GM21723 (cell line): ENCODE measurements at regions not wholly inside any gene's neighbourhood (a gene's known extent, or its start where the extent isn't known, plus 50 kb on each side); places are given as distances from the start of the nearest gene placed in this dataset.
"Not testable (repeated sequence)": the region's sequence is repeated elsewhere in the genome, so short reads cannot be mapped to it uniquely, and the experiment has no call there.

Experiments
- ATAC-seq: cut with Tn5 transposase; IDR thresholded peaks from one replicate; pipeline ENCODE4 v1.9.1; 2021; ENCODE audit warnings: mild to moderate bottlenecking, moderate library complexity; ENCODE audit not compliant: unreplicated experiment

DNA sequence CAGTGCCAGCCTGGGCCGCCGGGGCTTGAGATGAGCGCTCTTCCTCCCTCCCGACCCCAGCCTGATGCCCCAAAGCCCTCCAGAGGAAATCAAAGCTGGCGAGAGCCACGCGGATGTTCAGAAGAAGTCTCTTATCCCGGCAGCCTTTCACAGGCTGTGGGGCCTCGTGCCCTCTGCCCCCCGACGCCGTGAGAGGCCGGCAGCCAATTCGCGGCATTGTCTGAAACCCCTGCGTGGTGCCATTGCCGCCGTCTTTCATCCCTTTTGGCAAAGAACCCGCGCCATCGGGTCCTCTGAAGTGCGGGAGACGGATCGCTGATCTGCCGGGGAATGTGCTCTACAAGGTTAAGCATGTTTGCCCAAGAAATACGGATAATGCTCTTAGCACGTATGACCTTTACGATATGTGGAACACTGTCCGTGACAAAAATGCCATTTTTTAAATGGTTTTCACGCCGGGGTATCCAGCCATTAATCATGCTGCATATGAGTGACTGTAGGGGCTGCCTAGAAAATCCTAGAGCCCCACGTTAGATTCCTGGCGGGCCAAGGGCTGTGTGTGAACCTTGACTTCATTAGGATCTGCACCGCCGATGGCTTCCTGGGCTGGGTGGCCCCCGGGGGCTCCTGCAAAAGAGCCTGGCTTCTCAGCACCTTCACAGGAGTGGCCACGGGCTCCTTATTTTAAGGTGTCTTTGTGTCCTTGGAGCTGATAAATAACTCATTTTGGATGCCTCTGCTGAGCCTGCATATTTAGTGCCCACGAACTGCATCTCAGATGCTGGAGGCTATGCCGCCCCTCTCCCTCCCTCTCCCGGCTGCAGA, 165.1 kb upstream of the TNRC6C start:
- no peak for ATAC-seq

DNA sequence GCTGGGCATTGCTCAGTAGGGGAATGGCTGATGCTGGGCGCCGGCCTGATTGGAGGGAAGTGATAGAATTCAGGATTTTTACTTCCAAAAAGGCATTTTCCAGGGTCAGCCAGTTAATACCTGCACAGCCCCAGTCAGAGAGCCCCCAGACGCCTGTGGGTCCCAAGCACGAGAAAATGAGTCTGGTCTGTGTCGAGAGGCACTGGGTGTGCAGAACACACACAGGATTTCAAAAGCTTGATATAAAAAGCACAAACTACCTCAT, 164.6 kb upstream of the TNRC6C start:
- no peak for ATAC-seq

GRCh38 chr17:77794846-77795245, 163.7 kb upstream of the TNRC6C start:
- no peak for ATAC-seq

GRCh38 chr17:77795685-77796084, 162.8 kb upstream of the TNRC6C start:
- no peak for ATAC-seq

- no peak for ATAC-seq
Measured at GRCh38 chr17:77796176-77796860, 162.2 kb upstream of the TNRC6C start.

DNA sequence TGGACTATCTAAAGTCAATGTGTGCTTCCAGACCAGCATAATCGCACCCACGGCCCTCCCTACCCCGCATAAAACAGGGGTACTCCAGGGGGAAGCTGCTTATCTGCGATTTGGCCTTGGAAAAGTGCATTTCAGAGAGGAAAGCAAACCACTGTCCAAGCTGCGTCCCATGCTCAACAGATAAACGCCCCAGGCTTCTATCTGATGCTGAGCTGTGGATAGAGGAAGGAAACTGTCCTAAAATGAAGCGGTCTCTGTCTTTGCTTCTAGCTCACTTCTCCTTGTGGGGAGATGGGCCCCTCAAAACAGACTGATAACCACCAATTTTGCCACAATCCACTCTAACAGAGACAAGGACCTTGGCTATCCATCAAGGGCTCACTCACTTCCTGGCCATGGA, 160.5 kb upstream of the TNRC6C start:
- ATAC-seq, result no peak

- no peak for ATAC-seq
Measured at GRCh38 chr17:77798481-77798880, 160.0 kb upstream of the TNRC6C start.

DNA sequence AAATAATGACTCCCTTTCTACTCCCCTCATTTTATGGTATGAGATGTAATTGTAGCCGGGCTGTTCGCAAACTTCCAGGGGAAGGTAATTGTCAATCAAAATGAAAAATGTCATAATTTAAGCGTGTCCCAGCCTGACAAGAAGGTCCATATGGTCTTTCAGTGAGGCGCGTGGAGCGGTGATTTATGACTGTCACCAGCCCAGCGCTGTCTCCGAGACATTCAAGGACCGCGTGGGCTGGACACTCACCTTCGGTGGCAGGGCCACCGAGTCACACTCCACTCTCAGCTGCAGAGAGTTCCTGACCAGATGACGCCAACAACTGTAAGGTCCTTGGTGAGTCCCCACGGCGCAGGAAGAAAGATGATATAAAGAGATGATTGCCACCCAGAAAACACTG, 157.7 kb upstream of the TNRC6C start:
- ATAC-seq, result no peak

- no peak for ATAC-seq
Measured at GRCh38 chr17:77801545-77802332, 156.8 kb upstream of the TNRC6C start.

DNA sequence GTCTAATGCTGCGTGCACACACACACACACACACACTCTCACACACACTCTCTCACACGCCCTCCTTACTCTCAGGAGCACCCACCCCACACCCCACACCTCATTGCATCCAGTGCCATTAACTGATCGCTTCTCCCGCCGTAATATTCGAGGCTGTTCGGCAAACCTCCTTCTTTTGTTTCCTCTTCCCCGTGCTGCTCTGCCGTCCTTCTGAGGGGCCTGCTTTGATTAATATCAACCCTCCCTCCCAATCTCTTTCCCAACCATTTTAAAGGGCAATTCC, 156.2 kb upstream of the TNRC6C start:
- ATAC-seq, result no peak

- no peak for ATAC-seq
Measured at GRCh38 chr17:77802811-77803220, 155.7 kb upstream of the TNRC6C start.

DNA sequence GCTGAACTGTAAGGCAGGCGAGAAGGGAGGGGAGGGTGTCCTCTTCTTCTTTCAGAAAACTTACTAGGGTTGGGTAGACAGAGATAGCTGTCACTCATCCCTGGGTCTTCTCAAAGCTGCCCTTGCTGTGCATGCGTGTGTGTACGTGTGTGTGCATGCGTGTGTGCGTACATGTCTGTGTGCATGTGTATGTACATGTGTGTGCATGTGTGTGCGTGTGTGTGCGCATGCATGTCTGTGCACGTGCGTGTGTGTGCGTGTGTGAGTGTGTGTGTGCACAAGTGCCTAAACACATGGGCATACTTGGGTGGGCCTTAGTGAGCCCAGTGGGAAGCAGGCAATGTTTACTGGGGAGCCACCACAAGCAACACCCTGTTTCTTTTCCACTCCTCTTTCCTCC, 154.8 kb upstream of the TNRC6C start:
- ATAC-seq, result no peak

DNA sequence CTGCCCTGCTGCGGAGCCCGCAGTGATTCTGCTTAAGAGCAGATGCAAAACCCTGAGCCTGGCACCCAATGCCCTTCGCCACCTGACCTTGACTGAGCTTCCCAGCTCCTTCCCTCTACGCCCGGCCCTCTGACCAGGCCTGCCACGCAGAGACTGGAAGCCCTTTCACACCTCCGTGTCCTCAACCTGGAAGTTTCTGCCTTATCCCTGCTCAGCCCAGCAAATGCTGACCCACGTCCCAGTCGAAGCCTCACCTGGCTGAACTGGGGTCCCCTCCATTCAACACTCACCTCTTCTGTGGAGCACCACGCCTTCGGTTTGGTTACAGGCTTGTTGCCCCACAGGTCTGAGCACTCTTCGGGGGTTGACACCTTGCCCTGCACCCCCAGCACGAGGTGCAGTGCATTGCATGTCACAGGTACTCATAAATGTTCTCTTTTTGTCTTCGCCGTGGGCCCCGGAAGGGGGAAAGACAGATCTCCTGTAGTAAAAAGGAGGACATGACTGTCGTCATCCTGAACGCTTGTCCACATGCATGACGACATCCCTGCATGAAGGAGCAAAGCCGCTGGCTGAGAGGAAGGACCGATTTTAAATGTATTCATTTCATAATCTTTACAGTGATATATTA, 153.6 kb upstream of the TNRC6C start:
- no peak for ATAC-seq

- not testable (repeated sequence) for ATAC-seq
Measured at GRCh38 chr17:77805970-77806369, 152.5 kb upstream of the TNRC6C start.

- no peak for ATAC-seq
Measured at GRCh38 chr17:77807051-77807745, 151.3 kb upstream of the TNRC6C start.

DNA sequence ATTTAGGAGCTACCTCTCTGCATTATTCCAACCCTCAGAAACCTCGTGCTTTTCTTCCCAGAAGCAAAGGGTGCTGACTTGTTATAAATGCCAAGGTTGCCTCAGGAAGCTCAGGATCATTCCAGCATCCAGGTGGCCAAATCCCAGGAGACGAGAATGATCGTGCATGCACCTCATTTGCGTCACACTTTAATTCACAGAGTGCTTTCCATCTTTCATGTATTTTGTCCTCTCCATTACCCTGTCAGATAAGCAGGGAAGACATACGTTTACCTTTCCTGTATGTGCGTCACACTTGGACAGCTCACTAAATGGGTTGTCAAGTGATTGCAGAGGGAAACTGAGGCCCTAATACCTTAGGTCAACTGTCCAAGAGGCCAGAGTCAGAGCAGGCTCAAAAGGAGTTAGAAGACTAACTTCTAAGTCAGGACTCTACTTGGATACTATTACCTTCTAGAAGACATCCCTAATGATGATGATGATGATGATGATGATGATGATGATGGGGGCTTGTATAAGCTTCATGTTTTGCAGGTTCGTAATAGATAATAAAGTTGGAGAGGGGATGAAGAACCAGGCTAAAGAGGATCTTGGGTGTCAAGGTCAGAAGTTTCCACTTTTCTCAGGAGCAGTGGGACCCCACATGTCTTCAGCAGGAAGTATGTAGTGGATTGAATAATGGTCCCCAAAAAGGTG, 150.6 kb upstream of the TNRC6C start:
- no peak for ATAC-seq

- no peak for ATAC-seq
Measured at GRCh38 chr17:77808686-77809425, 149.6 kb upstream of the TNRC6C start.

GRCh38 chr17:77809814-77810213, 148.7 kb upstream of the TNRC6C start:
- no peak for ATAC-seq

DNA sequence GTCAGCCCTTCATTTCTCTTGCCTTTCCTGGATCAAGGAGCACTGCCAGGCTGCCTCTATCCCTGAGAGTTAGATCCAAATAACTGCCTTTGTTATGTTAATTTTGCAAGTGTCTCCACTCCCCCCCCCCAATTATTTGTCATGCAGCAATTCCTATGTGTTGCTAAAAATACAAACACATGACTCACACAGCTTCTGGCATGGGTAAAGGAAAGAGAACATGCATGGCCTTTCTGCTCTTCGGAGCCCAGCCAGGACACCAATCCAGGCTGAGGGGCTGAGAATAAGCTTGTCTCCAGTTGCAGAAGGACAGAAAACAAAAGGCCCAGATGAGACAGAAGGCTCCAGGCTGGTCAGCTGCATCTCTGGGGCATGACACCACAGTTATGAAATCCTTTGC, 148.0 kb upstream of the TNRC6C start:
- ATAC-seq, result no peak

GRCh38 chr17:77811521-77811920, 147.0 kb upstream of the TNRC6C start:
- ATAC-seq, result no peak
